PC-9 (cell line): ENCODE measurements at regions not wholly inside any gene's neighbourhood (a gene's known extent, or its start where the extent isn't known, plus 50 kb on each side); places are given as distances from the start of the nearest gene placed in this dataset.

Source experiments
- BruUV-seq: library from RNA; stranded (reverse); fragments of 400-500 nt; replicated peaks from 2 replicates; lab custom pipeline; 2021; lab: Mats Ljungman, UMichigan
- CTCF ChIA-PET: fragments of 300-600 bp; sonication (Branson Sonifier 250); formaldehyde crosslinking; loops from one replicate; lab custom pipeline; 2022; ENCODE audit warnings: antibody characterized with exemption; lab: Charles Lee
- POLR2A ChIA-PET: fragments of 300-600 bp; sonication (Branson Sonifier 250); formaldehyde crosslinking; loops from one replicate; lab custom pipeline; 2022; ENCODE audit warnings: antibody characterized with exemption; ENCODE audit not compliant: unreplicated experiment; lab: Charles Lee
- DNase-seq, 2 experiments: peaks; one replicate each; pipeline versions ENCODE4 v3.0.0 to v3.0.0-alpha.2; 2015 to 2022; ENCODE audit warnings: mixed read lengths in 1 of 2
- H2AFZ ChIP-seq: fragments of 200-600 bp; sonication (generic); 2 replicates; pipeline ENCODE4 v1.8.1; 2017; ENCODE audit warnings: antibody characterized with exemption
- H3F3A ChIP-seq: fragments of 200-600 bp; sonication (generic); 2 replicates; pipeline ENCODE4 v1.8.1; 2017; ENCODE audit warnings: antibody characterized with exemption, mild to moderate bottlenecking, low read depth; ENCODE audit not compliant: insufficient read depth
- H3K27ac ChIP-seq: fragments of 200-600 bp; sonication (generic); 2 replicates; pipeline ENCODE4 v1.6.1; 2016; ENCODE audit warnings: mixed run types
- H3K27me3 ChIP-seq: fragments of 200-600 bp; sonication (generic); 2 replicates; pipeline ENCODE4 v1.6.1; 2016; ENCODE audit warnings: low read depth, mixed run types; ENCODE audit not compliant: insufficient read depth
- H3K36me3 ChIP-seq: fragments of 200-600 bp; sonication (generic); 2 replicates; pipeline ENCODE4 v1.6.1; 2016; ENCODE audit warnings: low read depth, mixed run types
- H3K4me1 ChIP-seq: fragments of 200-600 bp; sonication (generic); replicated peaks from 2 replicates; pipeline ENCODE4 v1.6.1; 2016; ENCODE audit warnings: mixed run types; ENCODE audit not compliant: insufficient read depth
- H3K4me2 ChIP-seq: fragments of 200-600 bp; sonication (generic); 2 replicates; pipeline ENCODE4 v1.6.1; 2017; ENCODE audit warnings: mixed run types
- H3K4me3 ChIP-seq: fragments of 200-600 bp; sonication (generic); 2 replicates; pipeline ENCODE4 v1.6.1; 2016; ENCODE audit warnings: mixed run types
- H3K79me2 ChIP-seq: fragments of 200-600 bp; sonication (generic); 2 replicates; pipeline ENCODE4 v1.6.1; 2017; ENCODE audit warnings: low read depth, mixed run types
- H3K9me2 ChIP-seq: fragments of 200-600 bp; sonication (generic); 2 replicates; pipeline ENCODE4 v1.8.1; 2017; ENCODE audit warnings: mild to moderate bottlenecking; ENCODE audit not compliant: insufficient read depth
- H3K9me3 ChIP-seq: fragments of 200-600 bp; sonication (generic); 2 replicates; pipeline ENCODE4 v1.8.1; 2016; ENCODE audit warnings: low read depth; ENCODE audit not compliant: insufficient read depth
- H4K20me1 ChIP-seq: fragments of 200-600 bp; sonication (generic); 2 replicates; pipeline ENCODE4 v1.8.1; 2017; ENCODE audit not compliant: insufficient read depth
- EZH2 ChIP-seq: fragments of 200-600 bp; sonication (generic); IDR thresholded peaks from 2 replicates; pipeline ENCODE4 v1.8.0; 2017; ENCODE audit warnings: antibody characterized with exemption, low read depth
- intact Hi-C: fragments of 100-400 bp; cut with micrococcal nuclease; formaldehyde crosslinking; loops from one replicate; pipeline ENCODE4 v1.10.0; 2022; ENCODE audit not compliant: unreplicated experiment
- TF ChIP-seq, protein P1 (sequence below): fragments of 200-600 bp; sonication (generic); conservative IDR thresholded peaks from 2 replicates; pipeline ENCODE4 v1.6.1; 2017; ENCODE audit warnings: mixed run types, antibody characterized with exemption, mild to moderate bottlenecking, moderate library complexity

DNA sequence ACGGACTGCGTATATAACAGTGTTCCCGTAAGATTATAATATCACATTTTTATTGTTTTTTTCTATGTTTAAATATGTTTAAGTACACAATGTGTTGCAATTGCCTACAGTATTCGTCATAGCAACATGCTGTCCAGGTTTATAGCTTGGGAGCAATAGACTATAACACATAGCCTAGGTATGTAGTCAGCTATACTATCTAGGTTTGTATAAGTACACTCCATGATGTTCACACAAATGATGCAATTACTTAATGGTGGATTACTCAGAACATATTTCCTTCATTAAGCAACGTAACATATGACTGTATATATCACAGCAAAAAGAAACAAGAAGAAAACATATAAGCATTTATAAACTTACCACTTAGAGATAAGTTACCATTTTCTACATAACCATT, 160.0 kb downstream of the CBLN1 start:
- Histone ChIP-seq H3K9me3 (no peaks in the 10 kb centered on the region), H3K27ac (no peak overlapping the region), H3K9me2 (no peaks in the 10 kb centered on the region), H4K20me1 (no peaks in the 10 kb centered on the region), H3K36me3 (no peaks in the 10 kb centered on the region), H3K79me2 (no peaks in the 10 kb centered on the region), H3K4me3 (no peak overlapping the region), H3K27me3 (no peaks in the 10 kb centered on the region), H3K4me2 (no peak overlapping the region), H3F3A (no peaks in the 10 kb centered on the region), H2AFZ (no peak overlapping the region), H3K4me1 (no peaks in the 10 kb centered on the region)
- ChIA-PET CTCF (no interaction called here), POLR2A (no interaction called here)
- BruUV-seq: no TSS peak
- intact Hi-C loops: no loop called here
- DNase-seq: no peak
- TF ChIP-seq, protein P1, sequence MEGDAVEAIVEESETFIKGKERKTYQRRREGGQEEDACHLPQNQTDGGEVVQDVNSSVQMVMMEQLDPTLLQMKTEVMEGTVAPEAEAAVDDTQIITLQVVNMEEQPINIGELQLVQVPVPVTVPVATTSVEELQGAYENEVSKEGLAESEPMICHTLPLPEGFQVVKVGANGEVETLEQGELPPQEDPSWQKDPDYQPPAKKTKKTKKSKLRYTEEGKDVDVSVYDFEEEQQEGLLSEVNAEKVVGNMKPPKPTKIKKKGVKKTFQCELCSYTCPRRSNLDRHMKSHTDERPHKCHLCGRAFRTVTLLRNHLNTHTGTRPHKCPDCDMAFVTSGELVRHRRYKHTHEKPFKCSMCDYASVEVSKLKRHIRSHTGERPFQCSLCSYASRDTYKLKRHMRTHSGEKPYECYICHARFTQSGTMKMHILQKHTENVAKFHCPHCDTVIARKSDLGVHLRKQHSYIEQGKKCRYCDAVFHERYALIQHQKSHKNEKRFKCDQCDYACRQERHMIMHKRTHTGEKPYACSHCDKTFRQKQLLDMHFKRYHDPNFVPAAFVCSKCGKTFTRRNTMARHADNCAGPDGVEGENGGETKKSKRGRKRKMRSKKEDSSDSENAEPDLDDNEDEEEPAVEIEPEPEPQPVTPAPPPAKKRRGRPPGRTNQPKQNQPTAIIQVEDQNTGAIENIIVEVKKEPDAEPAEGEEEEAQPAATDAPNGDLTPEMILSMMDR: no peak
- no peak for TF ChIP-seq EZH2

DNA sequence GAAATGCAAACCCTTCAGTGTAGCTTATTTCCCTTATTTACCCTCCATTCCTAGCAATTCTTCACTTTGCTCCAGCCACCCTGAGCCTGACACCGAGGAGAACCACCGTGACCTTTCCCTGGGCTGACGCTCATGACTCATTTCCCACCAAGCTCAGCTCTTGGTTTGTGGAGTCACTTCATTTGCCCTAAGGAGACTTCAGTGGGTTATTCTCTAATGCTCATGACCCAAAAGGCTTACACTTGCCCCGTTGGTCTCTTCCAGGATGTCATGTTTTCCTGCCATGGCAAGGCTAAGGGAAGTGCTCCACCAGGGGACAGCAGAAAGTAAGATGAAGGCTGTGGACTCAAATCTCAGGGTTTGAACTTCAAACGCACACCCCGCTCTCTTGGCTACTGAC, 161.0 kb downstream of the CBLN1 start:
- no peaks in the 10 kb centered on the region for H3K79me2 ChIP-seq
- H3K4me2 ChIP-seq: no peak overlapping the region
- H3F3A ChIP-seq: no peaks in the 10 kb centered on the region
- no peaks in the 10 kb centered on the region for H3K36me3 ChIP-seq
- DNase-seq: no peak
- intact Hi-C loops: no loop called here
- no peak overlapping the region for H3K4me3 ChIP-seq
- ChIA-PET CTCF (no interaction called here), POLR2A (no interaction called here)
- TF ChIP-seq, protein P1: no peak
- TF ChIP-seq EZH2: no peak
- no peaks in the 10 kb centered on the region for H3K4me1 ChIP-seq
- no peaks in the 10 kb centered on the region for H4K20me1 ChIP-seq
- H3K27ac ChIP-seq: no peak overlapping the region
- no peaks in the 10 kb centered on the region for H3K9me3 ChIP-seq
- no peaks in the 10 kb centered on the region for H3K9me2 ChIP-seq
- no peaks in the 10 kb centered on the region for H3K27me3 ChIP-seq
- BruUV-seq: no TSS peak
- H2AFZ ChIP-seq: no peak overlapping the region

DNA sequence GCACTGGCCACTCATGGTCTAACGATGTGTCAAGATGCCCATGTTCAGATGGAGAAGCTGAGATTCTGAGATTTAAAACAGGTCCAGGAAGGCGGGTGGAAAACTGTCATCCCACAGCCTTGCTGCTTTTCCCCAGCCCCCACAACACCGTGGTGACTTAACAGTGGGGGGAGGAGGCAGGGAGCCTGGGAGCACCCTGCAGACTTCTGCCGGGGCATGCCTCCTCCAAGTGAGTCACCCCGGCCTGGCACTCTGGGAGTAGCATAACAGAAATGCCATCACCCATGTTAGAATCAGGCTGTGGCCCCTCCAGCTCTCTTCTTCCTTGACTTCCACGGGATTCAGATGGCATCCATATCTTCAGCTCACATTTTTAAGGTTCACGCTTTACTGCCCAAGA, 164.8 kb downstream of the CBLN1 start:
- Histone ChIP-seq H3K4me3 (no peak overlapping the region), H2AFZ (no peak overlapping the region), H3K27ac (no peak overlapping the region), H3K4me1 (no peaks in the 10 kb centered on the region), H3K4me2 (no peak overlapping the region), H3K27me3 (peaks cover 19% of the 10 kb centered on the region; the same call in 1 of the 2 replicates), H3F3A (no peaks in the 10 kb centered on the region), H3K79me2 (no peaks in the 10 kb centered on the region), H3K9me3 (no peaks in the 10 kb centered on the region), H3K36me3 (no peaks in the 10 kb centered on the region), H3K9me2 (no peaks in the 10 kb centered on the region), H4K20me1 (no peaks in the 10 kb centered on the region)
- ChIA-PET POLR2A (no interaction called here), CTCF (no interaction called here)
- intact Hi-C loops: no loop called here
- TF ChIP-seq, protein P1: no peak
- DNase-seq: no peak
- no TSS peak for BruUV-seq
